ENCODE measurements at regions not wholly inside any gene's neighbourhood (a gene's known extent, or its start where the extent isn't known, plus 50 kb on each side); places are given as distances from the start of the nearest gene placed in this dataset.

DNA sequence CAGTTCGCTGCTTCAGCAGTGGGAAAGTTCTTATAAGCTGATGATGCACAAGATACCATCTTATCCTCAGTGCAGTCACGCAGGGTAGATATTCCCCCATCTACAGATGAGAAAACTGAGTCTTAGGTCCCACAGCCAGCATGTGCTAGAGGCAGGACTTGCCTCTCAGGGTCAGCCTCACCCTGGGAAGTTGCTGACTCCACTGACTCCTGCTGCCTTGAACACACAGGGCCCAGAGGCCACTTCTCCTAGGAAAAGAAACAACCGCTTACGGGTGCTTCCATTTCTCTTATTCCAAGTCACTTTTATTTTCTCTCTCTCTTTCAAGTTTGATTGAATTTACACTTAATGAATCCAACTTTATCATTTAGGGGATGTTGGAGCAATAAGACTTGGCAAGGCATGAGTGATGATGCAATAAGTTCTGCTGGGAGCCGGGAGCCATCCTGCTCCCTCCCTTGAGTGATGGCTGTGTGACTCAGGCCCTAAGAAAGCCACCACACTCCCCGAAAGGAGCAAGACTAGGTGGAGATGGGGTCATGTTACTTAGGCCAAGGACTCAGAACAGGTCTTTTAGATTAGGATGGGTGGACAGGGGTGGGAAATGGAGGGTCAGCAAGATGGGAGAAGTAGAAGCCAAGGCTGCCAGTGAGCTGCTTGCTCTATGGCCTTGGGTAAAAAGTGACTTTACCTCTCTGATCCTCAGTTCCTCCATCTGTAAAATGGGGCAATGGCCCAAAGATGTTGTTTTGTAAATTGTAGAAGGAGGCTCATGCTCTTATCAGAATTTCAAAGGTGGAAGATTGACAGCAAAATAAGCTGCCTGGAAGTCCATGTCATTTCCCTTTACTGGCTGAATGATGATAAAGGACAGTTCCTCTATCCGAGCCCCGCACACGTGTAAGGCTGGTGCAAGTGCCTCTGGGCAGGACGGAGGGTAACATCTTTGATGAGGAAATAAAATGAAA is 67.4 kb upstream of the ZNF618 start:
- no peak for TF ChIP-seq POLR2A (IDR thresholded peaks at IDR 0.05; ENCODE audit: low read depth, low read length)
- DNase-seq (ENCODE audit: insufficient read length, low spot score) (peak; percentile 54), FAIRE-seq (peak; percentile 88)

DNA sequence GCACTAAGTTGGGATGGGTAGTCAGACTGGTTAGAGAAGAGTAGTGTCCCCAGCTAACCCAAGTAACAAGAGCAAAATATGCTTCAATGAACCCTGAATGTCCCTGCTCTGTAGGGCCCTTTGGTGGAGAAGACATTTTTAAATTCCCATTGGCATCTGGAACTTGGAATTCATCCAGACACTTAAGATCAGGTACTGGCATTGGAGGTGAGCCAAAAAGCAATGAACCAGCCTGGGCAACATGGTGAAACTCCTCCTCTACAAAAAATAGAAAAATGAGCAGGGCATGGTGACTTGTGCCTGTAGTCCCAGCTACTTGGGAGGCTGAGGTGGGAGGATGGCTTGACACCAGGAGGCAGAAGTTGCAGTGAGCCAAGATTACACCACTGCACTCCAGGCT is 58.9 kb upstream of the ZNF618 start:
- DNase-seq (ENCODE audit: insufficient read length, low spot score): no peak
- FAIRE-seq: no peak

DNA sequence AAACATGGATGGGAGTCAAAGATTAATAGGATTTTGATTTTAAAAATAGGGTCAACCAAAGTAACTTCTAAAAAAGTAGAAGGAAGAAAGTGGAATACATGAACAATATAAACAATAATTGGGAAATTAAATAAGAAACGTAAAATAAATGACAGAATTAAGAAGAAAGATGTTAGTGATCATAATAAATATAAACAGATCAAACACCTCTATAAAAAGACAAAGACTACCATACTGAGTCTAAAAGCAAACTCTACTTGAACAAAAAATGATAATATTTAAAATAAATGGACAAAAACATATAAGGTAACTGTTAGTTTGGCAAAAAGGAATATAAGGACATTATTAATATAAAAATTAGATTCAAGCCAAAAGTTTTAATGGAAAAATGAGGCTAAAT is 57.7 kb upstream of the ZNF618 start:
- no peak for FAIRE-seq
- no peak for TF ChIP-seq POLR2A (IDR thresholded peaks at IDR 0.05; ENCODE audit: low read depth, low read length)
- no peak for DNase-seq (ENCODE audit: insufficient read length, low spot score)

More for the DNA sequence above, 58.9 kb upstream of the ZNF618 start:
- TF ChIP-seq POLR2A (IDR thresholded peaks at IDR 0.05; ENCODE audit: low read depth, low read length): no peak

DNA sequence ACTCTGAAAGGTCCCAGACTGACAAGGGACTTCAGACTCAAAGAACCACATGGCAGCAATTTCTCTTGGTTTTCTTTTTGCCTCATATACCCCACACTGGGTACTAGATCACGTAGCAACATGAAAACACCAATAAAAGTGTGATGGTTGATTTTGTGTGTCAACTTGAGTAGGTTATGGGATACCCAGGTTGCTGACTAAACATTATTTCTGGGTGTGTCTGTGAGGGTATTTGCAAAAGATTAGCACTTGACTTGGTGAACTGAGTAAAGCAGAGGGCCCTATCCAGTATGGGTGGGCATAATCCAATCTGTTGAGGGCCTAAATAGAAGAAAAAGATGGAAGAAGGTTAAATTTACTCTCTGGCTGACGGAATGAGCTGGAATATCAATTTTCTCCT is 53.8 kb upstream of the ZNF618 start:
- no peak for DNase-seq (ENCODE audit: insufficient read length, low spot score)
- FAIRE-seq: no peak
- no peak for TF ChIP-seq POLR2A (IDR thresholded peaks at IDR 0.05; ENCODE audit: low read depth, low read length)

DNA sequence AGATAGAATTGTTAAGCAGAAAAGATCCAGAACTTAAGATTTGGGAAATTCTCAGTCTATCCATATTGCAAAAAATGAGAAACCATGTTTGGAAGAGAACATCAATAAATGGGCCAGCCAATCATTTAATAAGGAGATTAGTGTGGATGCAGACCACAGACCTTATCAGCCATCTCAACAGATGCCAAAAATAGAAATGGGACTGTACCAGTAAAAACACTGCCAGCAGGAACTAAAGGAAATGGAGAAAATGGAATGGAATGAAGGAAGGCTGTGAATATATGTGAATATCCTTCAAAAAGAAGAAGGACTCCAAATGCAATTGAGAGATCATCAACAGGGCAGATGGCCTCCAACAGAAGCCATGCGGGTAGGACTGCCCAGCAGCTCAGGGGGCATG is 52.7 kb upstream of the ZNF618 start:
- TF ChIP-seq POLR2A (IDR thresholded peaks at IDR 0.05; ENCODE audit: low read depth, low read length): no peak
- FAIRE-seq: no peak
- no peak for DNase-seq (ENCODE audit: insufficient read length, low spot score)

Data from H54 (cell line).